Spinal cord (tissue), 9 donors: ENCODE measurements at regions not wholly inside any gene's neighbourhood (a gene's known extent, or its start where the extent isn't known, plus 50 kb on each side); places are given as distances from the start of the nearest gene placed in this dataset.
"Not testable (repeated sequence)": the region's sequence is repeated elsewhere in the genome, so short reads cannot be mapped to it uniquely, and the experiment has no call there.

Experiments used
- DNase-seq, 6 donors: peaks; one replicate each; pipeline versions ENCODE4 v3.0.0 to v3.0.0-alpha.2; 2013 to 2015; ENCODE audit warnings: low spot score in 6 of 6, low read depth in 4 of 6
- H3K27ac ChIP-seq: one replicate; pipeline ENCODE4 v1.5.1; 2013; ENCODE audit warnings: low read depth, low read length, control low read depth
- H3K27me3 ChIP-seq: one replicate; pipeline ENCODE4 v1.6.1; 2013; ENCODE audit warnings: low read length; ENCODE audit not compliant: control insufficient read depth, insufficient read depth
- H3K36me3 ChIP-seq: one replicate; pipeline ENCODE4 v1.6.1; 2013; ENCODE audit warnings: low read length; ENCODE audit not compliant: control insufficient read depth, insufficient read depth
- H3K4me1 ChIP-seq: one replicate; pipeline ENCODE4 v1.6.1; 2013; ENCODE audit warnings: low read length; ENCODE audit not compliant: control insufficient read depth, insufficient read depth
- H3K4me3 ChIP-seq: one replicate; pipeline ENCODE4 v1.5.1; 2013; ENCODE audit warnings: low read depth, low read length, control low read depth
- H3K9me3 ChIP-seq: one replicate; pipeline ENCODE4 v1.6.1; 2013; ENCODE audit warnings: low read length; ENCODE audit not compliant: control insufficient read depth, insufficient read depth
- WGBS: methylation state at CpG from one replicate; pipeline ENCODE4 v1.1.5; 2013; ENCODE audit warnings: missing lambda C conversion rate; ENCODE audit not compliant: insufficient coverage; 5-methylcytosine and 5-hydroxymethylcytosine counted together
- donor health status: healthy.

- no peaks in the 10 kb centered on the region for H3K36me3 ChIP-seq
- no peak overlapping the region for H3K27ac ChIP-seq
- H3K9me3 ChIP-seq, result no peaks in the 10 kb centered on the region
- no peak for DNase-seq
- H3K4me1 ChIP-seq, result no peaks in the 10 kb centered on the region
- no CpG with 5 or more reads among the region's 2 CpGs for WGBS
- H3K27me3 ChIP-seq, result no peaks in the 10 kb centered on the region
- no peak overlapping the region for H3K4me3 ChIP-seq
Measured at GRCh38 chrY:7718126-7718525, 806.6 kb upstream of the AMELY start.

GRCh38 chrY:7714426-7714825 lies 802.9 kb upstream of the AMELY start:
- H3K27ac ChIP-seq, result no peak overlapping the region
- DNase-seq, result no peak
- no peaks in the 10 kb centered on the region for H3K4me1 ChIP-seq
- H3K36me3 ChIP-seq, result no peaks in the 10 kb centered on the region
- no peaks in the 10 kb centered on the region for H3K27me3 ChIP-seq
- WGBS, result no CpG with 5 or more reads among the region's 2 CpGs
- no peak overlapping the region for H3K4me3 ChIP-seq
- H3K9me3 ChIP-seq, result no peaks in the 10 kb centered on the region

- not testable (repeated sequence) for H3K4me1 ChIP-seq, H3K4me3 ChIP-seq, H3K27ac ChIP-seq, DNase-seq, H3K36me3 ChIP-seq, H3K9me3 ChIP-seq, H3K27me3 ChIP-seq
- no CpG with 5 or more reads among the region's 3 CpGs for WGBS
Measured at GRCh38 chrY:7713738-7714137, 802.2 kb upstream of the AMELY start.

- Histone ChIP-seq H3K4me1 (no peaks in the 10 kb centered on the region), H3K36me3 (no peaks in the 10 kb centered on the region), H3K4me3 (no peak overlapping the region), H3K27me3 (no peaks in the 10 kb centered on the region), H3K9me3 (no peaks in the 10 kb centered on the region), H3K27ac (no peak overlapping the region)
- no peak for DNase-seq
- no CpG with 5 or more reads among the region's 3 CpGs for WGBS
Measured at GRCh38 chrY:7712289-7712688, 800.7 kb upstream of the AMELY start.

- WGBS, result no CpG with 5 or more reads among the region's 5 CpGs
- DNase-seq, result peak in 1 of 6 donors; percentile 19
- Histone ChIP-seq H3K4me1 (no peaks in the 10 kb centered on the region), H3K27ac (no peak overlapping the region), H3K9me3 (no peaks in the 10 kb centered on the region), H3K36me3 (no peaks in the 10 kb centered on the region), H3K4me3 (no peak overlapping the region), H3K27me3 (no peaks in the 10 kb centered on the region)
Measured at GRCh38 chrY:7703578-7704140, 792.1 kb upstream of the AMELY start.

GRCh38 chrY:7702481-7702880 lies 790.9 kb upstream of the AMELY start:
- no peak overlapping the region for H3K4me3 ChIP-seq

GRCh38 chrY:7701676-7702075 lies 790.1 kb upstream of the AMELY start:
- Histone ChIP-seq H3K27ac (no peak overlapping the region), H3K9me3 (no peaks in the 10 kb centered on the region), H3K36me3 (no peaks in the 10 kb centered on the region), H3K4me3 (no peak overlapping the region), H3K4me1 (no peaks in the 10 kb centered on the region), H3K27me3 (no peaks in the 10 kb centered on the region)
- WGBS, result no CpG with 5 or more reads among the region's 4 CpGs
- DNase-seq, result no peak

More at GRCh38 chrY:7702481-7702880, 790.9 kb upstream of the AMELY start:
- Histone ChIP-seq H3K9me3 (no peaks in the 10 kb centered on the region), H3K27ac (no peak overlapping the region), H3K27me3 (no peaks in the 10 kb centered on the region), H3K36me3 (no peaks in the 10 kb centered on the region), H3K4me1 (no peaks in the 10 kb centered on the region)
- no peak for DNase-seq

GRCh38 chrY:7697506-7697905 lies 786.0 kb upstream of the AMELY start:
- DNase-seq, result no peak
- no peaks in the 10 kb centered on the region for H3K27me3 ChIP-seq
- no peaks in the 10 kb centered on the region for H3K4me1 ChIP-seq
- no peak overlapping the region for H3K4me3 ChIP-seq
- no peak overlapping the region for H3K27ac ChIP-seq
- H3K9me3 ChIP-seq, result no peaks in the 10 kb centered on the region
- no peaks in the 10 kb centered on the region for H3K36me3 ChIP-seq
- no CpG with 5 or more reads among the region's 1 CpG for WGBS

GRCh38 chrY:7692701-7693100 lies 781.1 kb upstream of the AMELY start:
- Histone ChIP-seq H3K27ac (no peak overlapping the region), H3K4me3 (no peak overlapping the region), H3K9me3 (no peaks in the 10 kb centered on the region), H3K36me3 (no peaks in the 10 kb centered on the region), H3K4me1 (no peaks in the 10 kb centered on the region), H3K27me3 (no peaks in the 10 kb centered on the region)
- WGBS, result no CpG with 5 or more reads among the region's 1 CpG
- no peak for DNase-seq

- no peaks in the 10 kb centered on the region for H3K9me3 ChIP-seq
- no peak overlapping the region for H3K27ac ChIP-seq
- H3K36me3 ChIP-seq, result no peaks in the 10 kb centered on the region
- H3K27me3 ChIP-seq, result no peaks in the 10 kb centered on the region
- H3K4me1 ChIP-seq, result no peaks in the 10 kb centered on the region
- H3K4me3 ChIP-seq, result no peak overlapping the region
- no CpG with 5 or more reads among the region's 3 CpGs for WGBS
- DNase-seq, result no peak
Measured at GRCh38 chrY:7687086-7687485, 775.5 kb upstream of the AMELY start.
